ENCODE measurements at regions not wholly inside any gene's neighbourhood (a gene's known extent, or its start where the extent isn't known, plus 50 kb on each side); places are given as distances from the start of the nearest gene placed in this dataset.

DNA sequence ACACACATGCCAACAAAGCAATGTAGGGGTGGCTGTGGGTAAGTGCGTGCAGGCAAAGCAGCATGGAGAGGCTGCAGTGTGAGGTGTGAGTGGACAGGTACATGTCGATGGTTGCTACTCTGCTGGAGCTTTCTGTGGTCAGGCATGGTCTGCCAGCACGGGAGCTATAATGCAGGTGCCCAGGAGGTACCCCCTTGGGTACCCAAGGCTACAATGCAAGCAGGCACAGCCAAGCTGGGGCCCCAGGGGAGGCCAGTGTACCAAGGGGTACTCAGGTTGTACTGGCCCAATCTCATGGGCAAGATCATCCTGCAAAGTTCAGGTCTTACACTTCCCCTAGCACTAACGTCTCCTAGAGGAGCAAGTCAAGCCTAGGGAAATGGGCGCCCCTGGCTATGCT, 58.4 kb upstream of the IRAK1BP1 start:
- H3K27ac ChIP-seq: no peak overlapping the region
- DNase-seq: no peak
- H3K4me3 ChIP-seq: no peak overlapping the region
- no peaks in the 10 kb centered on the region for H3K9me3 ChIP-seq (replicated peaks in 1 of 3)
- H3K27me3 ChIP-seq: no peaks in the 10 kb centered on the region
- intact Hi-C loops (cut with DNase I): no loop called here
- WGBS, 4 donors: 74 to 82% (median 81%) methylated on average over 4 to 5 of the region's 5 CpGs
- TF ChIP-seq CTCF (IDR thresholded peaks at IDR 0.05) (no peak), POLR2A (IDR thresholded peaks at IDR 0.05) (no peak)
- H3K4me1 ChIP-seq (replicated peaks in 1 of 2): no peaks in the 10 kb centered on the region
- no peaks in the 10 kb centered on the region for H3K36me3 ChIP-seq (replicated peaks in 1 of 2)

DNA sequence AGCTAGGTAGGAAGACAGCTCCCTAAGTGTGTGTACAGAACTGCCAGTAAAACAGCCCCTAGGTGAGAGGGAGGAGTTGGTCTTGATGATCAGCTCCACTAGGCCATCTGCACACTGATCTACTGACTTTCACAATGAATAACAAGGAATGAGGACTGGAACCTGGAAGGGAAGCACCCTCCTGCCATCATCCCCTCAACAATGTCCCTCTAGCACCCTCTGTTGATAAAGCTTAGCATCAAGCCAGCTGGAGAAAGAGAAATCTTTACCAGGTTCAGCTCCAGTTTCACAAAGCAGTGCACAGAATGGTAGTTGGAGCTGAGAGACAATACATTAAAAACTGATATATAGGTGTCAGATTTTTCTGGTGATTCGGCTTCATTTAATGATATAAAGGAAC, 57.2 kb upstream of the IRAK1BP1 start:
- H3K27me3 ChIP-seq: no peaks in the 10 kb centered on the region
- H3K36me3 ChIP-seq (replicated peaks in 1 of 2): no peaks in the 10 kb centered on the region
- TF ChIP-seq POLR2A (IDR thresholded peaks at IDR 0.05) (no peak), CTCF (IDR thresholded peaks at IDR 0.05) (peak in 5 of 6 experiments; percentile 7 to 48 (median 28))
- peak in 2 of 7 donors; percentile 9 to 15 for DNase-seq
- H3K4me3 ChIP-seq: no peak overlapping the region
- H3K27ac ChIP-seq: no peak overlapping the region
- no peaks in the 10 kb centered on the region for H3K9me3 ChIP-seq (replicated peaks in 1 of 3)
- WGBS, 4 donors: 10 to 26% (median 11%) methylated on average over 1 of the region's 1 CpG
- no peaks in the 10 kb centered on the region for H3K4me1 ChIP-seq (replicated peaks in 1 of 2)
- intact Hi-C loops (cut with DNase I): no loop called here

DNA sequence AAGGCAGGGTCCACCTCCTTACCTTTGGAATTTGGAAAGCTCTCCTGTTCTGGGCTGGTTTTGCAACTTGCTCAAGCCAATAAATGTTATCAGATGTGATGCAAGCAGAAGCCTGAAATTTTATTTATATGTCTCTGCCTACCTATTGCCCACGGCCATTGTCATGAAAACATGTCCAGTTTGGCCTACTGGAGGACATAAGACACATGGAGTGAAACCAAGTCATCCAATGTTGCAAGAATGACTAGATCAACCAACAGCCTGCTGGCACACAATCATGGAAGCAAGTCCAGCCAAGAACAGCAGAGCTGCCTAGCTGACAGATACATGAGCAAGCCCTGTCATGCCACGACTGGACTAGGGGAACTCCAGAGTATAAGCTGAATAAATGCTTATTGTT, 56.7 kb upstream of the IRAK1BP1 start:
- H3K4me1 ChIP-seq (replicated peaks in 1 of 2): no peaks in the 10 kb centered on the region
- H3K36me3 ChIP-seq (replicated peaks in 1 of 2): no peaks in the 10 kb centered on the region
- 39 to 50% (median 46%) methylated on average over 2 of the region's 2 CpGs for WGBS, 4 donors
- H3K4me3 ChIP-seq: no peak overlapping the region
- no peaks in the 10 kb centered on the region for H3K27me3 ChIP-seq
- H3K9me3 ChIP-seq (replicated peaks in 1 of 3): no peaks in the 10 kb centered on the region
- no peak overlapping the region for H3K27ac ChIP-seq
- no peak for TF ChIP-seq CTCF (IDR thresholded peaks at IDR 0.05)
- no peak for TF ChIP-seq POLR2A (IDR thresholded peaks at IDR 0.05)
- DNase-seq: no peak
- intact Hi-C loops (cut with DNase I): no loop called here

All from adrenal gland (tissue), 9 donors.